Immature natural killer cell (primary cell): ENCODE measurements at regions not wholly inside any gene's neighbourhood (a gene's known extent, or its start where the extent isn't known, plus 50 kb on each side); places are given as distances from the start of the nearest gene placed in this dataset.
"Not testable (repeated sequence)": the region's sequence is repeated elsewhere in the genome, so short reads cannot be mapped to it uniquely, and the experiment has no call there.

Source experiments
- DNase-seq, 3 donors: peaks; one replicate each; pipeline ENCODE4 v3.0.0; 2022; ENCODE audit warnings: mixed read lengths in 1 of 3
- H3K27ac Mint-ChIP-seq, 6 donors: one replicate each; pipeline ENCODE4 v1.8.0; 2020; ENCODE audit warnings: mixed read lengths in 6 of 6, mild to moderate bottlenecking in 5 of 6, inconsistent platforms in 4 of 6, moderate library complexity in 3 of 6
- H3K27me3 Mint-ChIP-seq, 3 donors: one replicate each; pipeline ENCODE4 v1.8.0; 2020 to 2021; ENCODE audit warnings: low read depth in 3 of 3, mild to moderate bottlenecking in 3 of 3, mixed read lengths in 3 of 3, moderate library complexity in 3 of 3, inconsistent platforms in 1 of 3
- H3K36me3 Mint-ChIP-seq, 3 donors: one replicate each; pipeline ENCODE4 v1.8.0; 2020; ENCODE audit warnings: mixed read lengths in 3 of 3, inconsistent platforms in 2 of 3, mild to moderate bottlenecking in 2 of 3
- H3K4me1 Mint-ChIP-seq, 2 donors: one replicate each; pipeline ENCODE4 v1.8.0; 2020; ENCODE audit warnings: inconsistent platforms in 2 of 2, mild to moderate bottlenecking in 2 of 2, mixed read lengths in 2 of 2, moderate library complexity in 1 of 2
- H3K4me3 Mint-ChIP-seq, 5 donors: one replicate each; pipeline ENCODE4 v1.8.0; 2020; ENCODE audit warnings: mild to moderate bottlenecking in 5 of 5, mixed read lengths in 5 of 5, inconsistent platforms in 3 of 5, moderate library complexity in 3 of 5
- H3K9me3 Mint-ChIP-seq, 6 donors: one replicate each; pipeline ENCODE4 v1.8.0; 2020; ENCODE audit warnings: mild to moderate bottlenecking in 6 of 6, mixed read lengths in 6 of 6, inconsistent platforms in 4 of 6, moderate library complexity in 3 of 6

DNA sequence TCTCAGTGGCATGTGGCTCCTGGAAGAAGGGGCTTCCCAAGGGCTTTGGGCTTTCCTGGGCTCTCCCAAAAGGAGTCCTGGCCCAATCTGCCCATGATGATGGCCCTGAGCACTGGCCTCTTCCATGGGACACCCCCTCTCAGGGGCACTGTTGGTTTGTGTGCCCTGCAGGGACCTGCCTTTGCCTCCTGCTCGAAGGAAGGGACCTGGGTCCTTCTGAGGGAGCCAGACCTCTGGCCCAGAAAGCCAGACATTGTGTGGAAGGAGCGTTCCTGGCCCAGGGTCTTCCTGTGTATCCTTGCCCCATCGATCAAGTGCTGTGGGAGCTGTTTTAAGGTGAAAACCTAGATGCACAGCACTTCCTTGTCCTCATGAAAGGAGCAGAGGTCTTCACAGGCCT is 1689.3 kb downstream of the TP53TG3F start:
- Mint-ChIP-seq H3K4me3 (no peak overlapping the region), H3K27me3 (peaks cover 0 to 6% (median 4%) of the 10 kb centered on the region in 3 donors), H3K4me1 (no peaks in the 10 kb centered on the region), H3K9me3 (peaks cover 30 to 67% (median 59%) of the 10 kb centered on the region in 6 donors), H3K36me3 (peaks cover 0 to 3% (median 0%) of the 10 kb centered on the region in 3 donors), H3K27ac (no peak overlapping the region)
- no peak for DNase-seq

DNA sequence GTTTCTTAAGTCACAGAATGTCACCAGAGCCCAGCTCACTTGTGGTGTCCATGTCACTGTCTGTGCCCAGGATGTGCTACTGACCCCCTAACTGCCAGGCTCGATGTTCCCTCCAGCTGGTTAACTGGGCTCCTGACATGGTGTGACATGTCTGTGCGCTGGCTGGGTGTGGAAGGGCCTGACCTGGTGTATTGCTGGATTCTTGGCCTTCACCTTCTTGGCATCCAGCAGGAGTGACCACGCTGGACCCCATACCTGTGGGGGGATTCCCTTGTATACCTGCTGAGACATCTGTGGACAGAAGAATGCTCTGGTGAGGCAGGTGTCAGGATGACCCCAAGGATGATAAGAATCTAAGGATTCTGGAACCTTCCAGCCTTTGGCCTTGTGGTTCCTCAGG is 1690.1 kb downstream of the TP53TG3F start:
- no peak for DNase-seq
- no peaks in the 10 kb centered on the region for H3K36me3 Mint-ChIP-seq
- H3K4me3 Mint-ChIP-seq: no peak overlapping the region
- H3K9me3 Mint-ChIP-seq: peaks cover 29 to 67% (median 57%) of the 10 kb centered on the region in 6 donors
- no peak overlapping the region for H3K27ac Mint-ChIP-seq
- H3K4me1 Mint-ChIP-seq: no peaks in the 10 kb centered on the region
- H3K27me3 Mint-ChIP-seq: peaks cover 0 to 6% (median 4%) of the 10 kb centered on the region in 3 donors

DNA sequence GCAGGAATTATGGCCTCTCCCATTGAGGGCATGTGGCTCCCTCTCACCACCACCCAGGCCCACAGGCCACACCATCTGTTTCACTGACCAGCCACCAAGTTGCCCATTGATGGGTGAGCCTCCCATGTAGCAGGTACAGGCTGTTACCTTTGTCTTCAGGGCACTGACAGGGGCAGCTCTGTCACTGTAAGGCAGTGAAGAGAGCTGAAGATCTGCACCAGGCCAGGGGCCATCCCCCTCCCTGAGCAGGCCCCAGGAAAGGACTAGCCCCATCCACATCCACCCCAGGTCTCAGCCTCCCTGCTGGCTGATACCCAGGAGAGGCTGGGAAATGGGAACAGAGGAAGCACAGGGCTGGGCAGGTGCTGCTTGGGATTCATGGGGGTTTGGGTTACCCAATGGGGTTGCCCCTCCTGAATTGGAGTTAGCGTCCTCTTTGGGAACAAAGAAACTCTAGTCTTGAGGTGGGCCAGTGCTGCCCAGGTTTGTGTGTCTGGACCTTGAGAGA is 1691.4 kb downstream of the TP53TG3F start:
- H3K27ac Mint-ChIP-seq: no peak overlapping the region
- H3K4me1 Mint-ChIP-seq: no peaks in the 10 kb centered on the region

DNA sequence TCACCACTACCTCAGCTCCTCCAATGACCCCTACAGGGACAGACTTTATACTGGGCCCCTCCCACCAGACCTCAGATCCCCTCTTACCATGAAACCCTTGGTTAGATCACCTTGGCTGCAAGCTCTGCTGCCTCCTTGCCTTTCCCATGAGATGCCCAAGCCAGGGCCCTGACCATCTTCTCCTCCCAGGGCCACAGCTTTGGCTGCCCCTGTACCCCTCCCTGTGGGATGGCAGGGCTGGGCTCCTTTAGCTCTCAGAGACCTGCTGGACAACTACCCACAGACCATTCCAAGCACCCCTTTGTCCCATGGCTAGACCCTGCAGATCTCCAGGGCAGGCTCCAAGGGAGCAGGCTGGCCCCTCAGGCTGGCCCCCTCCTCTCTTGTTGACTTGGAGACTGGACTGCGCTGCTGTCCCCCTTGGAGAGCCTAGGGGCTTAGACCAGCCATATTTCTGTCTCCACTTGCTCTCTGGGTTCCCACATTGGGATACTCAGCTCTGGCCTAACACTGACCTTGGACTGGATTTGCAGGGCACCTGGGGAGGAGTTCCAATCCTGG is 1692.7 kb downstream of the TP53TG3F start:
- H3K4me3 Mint-ChIP-seq: no peak overlapping the region
- H3K27me3 Mint-ChIP-seq: peaks cover 0 to 6% (median 4%) of the 10 kb centered on the region in 3 donors
- H3K4me1 Mint-ChIP-seq: no peaks in the 10 kb centered on the region
- peaks cover 40 to 79% (median 62%) of the 10 kb centered on the region in 6 donors for H3K9me3 Mint-ChIP-seq
- H3K36me3 Mint-ChIP-seq: no peaks in the 10 kb centered on the region
- no peak overlapping the region for H3K27ac Mint-ChIP-seq
- DNase-seq: no peak

More for the DNA sequence above, 1691.4 kb downstream of the TP53TG3F start:
- Mint-ChIP-seq H3K36me3 (no peaks in the 10 kb centered on the region), H3K27me3 (peaks cover 0 to 6% (median 4%) of the 10 kb centered on the region in 3 donors), H3K9me3 (peaks cover 38 to 66% (median 56%) of the 10 kb centered on the region in 6 donors), H3K4me3 (no peak overlapping the region)
- no peak for DNase-seq

DNA sequence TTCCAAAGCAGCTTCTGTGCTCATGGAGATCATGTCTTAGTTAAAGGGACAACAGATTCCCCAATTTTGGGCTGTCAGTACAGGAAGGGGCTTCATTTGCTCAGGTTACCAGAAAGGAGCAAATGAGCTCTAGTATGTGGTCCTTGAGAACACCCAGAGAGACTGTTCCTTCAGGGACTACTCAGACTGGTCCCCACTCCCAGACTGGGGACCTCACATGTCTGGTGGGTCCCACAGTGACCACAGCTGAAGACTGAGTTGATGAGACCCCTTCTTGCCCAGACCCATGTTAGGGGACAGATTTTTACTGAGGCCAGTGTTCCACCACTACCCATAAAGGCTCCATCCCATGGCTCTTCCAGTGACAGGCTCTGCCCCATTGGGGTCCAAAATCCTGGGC is 1695.2 kb downstream of the TP53TG3F start:
- Mint-ChIP-seq H3K4me3 (no peak overlapping the region), H3K36me3 (no peaks in the 10 kb centered on the region), H3K4me1 (no peaks in the 10 kb centered on the region), H3K27me3 (peaks cover 0 to 3% (median 3%) of the 10 kb centered on the region in 3 donors), H3K27ac (no peak overlapping the region), H3K9me3 (peaks cover 36 to 83% (median 60%) of the 10 kb centered on the region in 6 donors)
- DNase-seq: no peak

DNA sequence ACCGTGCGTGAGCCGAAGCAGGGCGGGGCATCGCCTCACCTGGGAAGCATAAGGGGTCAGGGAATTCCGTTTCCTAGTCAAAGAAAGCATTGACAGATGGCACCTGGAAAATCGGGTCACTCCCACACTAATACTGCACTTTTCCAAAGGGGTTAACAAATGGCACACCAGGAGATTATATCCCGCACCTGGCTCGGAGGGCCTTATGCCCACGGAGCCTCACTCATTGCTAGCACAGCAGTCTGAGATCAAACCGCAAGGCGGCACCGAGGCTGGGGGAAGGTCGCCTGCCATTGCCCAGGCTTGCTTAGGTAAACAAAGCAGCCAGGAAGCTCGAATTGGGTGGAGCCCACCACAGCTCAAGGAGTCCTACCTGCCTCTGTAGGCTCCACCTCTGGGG is 1698.1 kb downstream of the TP53TG3F start:
- H3K4me3 Mint-ChIP-seq, H3K4me1 Mint-ChIP-seq, DNase-seq, H3K36me3 Mint-ChIP-seq, H3K27ac Mint-ChIP-seq, H3K27me3 Mint-ChIP-seq: not testable (repeated sequence)
- H3K9me3 Mint-ChIP-seq: peaks cover 28 to 78% (median 58%) of the 10 kb centered on the region in 6 donors

DNA sequence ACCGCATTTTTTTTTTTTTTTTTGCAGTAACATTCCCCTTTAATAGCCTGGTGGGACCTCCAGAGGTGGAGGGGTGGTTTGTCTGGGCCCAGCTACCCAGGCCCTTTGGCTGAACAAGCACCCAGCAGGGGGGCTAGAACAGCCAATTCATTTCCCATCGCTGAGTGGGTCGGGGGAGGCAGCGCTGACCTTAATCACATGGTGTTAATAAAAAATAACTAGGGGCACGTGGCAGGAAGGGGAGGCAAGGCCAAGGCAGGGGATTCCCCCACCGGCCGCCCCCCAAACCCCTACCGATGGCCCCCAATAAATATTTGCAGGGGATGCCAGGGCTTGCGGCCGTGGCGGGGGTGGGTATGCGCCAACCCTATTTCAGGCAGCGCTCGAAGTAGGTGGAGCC is 1709.9 kb downstream of the TP53TG3F start:
- H3K4me3 Mint-ChIP-seq, H3K4me1 Mint-ChIP-seq, H3K27ac Mint-ChIP-seq, DNase-seq, H3K36me3 Mint-ChIP-seq, H3K27me3 Mint-ChIP-seq: not testable (repeated sequence)
- H3K9me3 Mint-ChIP-seq: peaks cover 13 to 49% (median 38%) of the 10 kb centered on the region in 6 donors

DNA sequence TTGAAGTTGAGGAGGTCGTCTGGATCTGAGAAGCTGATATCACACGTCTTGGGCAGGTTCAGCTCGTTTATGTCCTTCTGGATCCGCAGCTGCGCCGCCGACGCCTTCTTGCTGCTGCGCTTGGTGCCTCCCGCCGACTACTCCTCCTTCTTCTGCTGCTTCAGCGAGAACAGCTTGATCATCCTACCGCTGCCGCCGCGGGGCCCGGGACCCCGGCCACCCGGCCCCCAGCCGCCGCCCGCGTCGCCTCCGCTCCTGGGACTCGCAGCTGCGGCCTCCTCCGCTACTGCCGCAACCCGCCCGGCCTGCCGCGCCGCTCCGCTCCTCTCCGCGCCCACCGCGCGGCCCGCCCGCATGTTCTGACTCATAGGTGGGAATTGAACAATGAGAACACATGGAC is 1710.6 kb downstream of the TP53TG3F start:
- H3K36me3 Mint-ChIP-seq, H3K4me1 Mint-ChIP-seq, H3K4me3 Mint-ChIP-seq, DNase-seq, H3K27me3 Mint-ChIP-seq, H3K27ac Mint-ChIP-seq: not testable (repeated sequence)
- peaks cover 15 to 47% (median 35%) of the 10 kb centered on the region in 6 donors for H3K9me3 Mint-ChIP-seq

DNA sequence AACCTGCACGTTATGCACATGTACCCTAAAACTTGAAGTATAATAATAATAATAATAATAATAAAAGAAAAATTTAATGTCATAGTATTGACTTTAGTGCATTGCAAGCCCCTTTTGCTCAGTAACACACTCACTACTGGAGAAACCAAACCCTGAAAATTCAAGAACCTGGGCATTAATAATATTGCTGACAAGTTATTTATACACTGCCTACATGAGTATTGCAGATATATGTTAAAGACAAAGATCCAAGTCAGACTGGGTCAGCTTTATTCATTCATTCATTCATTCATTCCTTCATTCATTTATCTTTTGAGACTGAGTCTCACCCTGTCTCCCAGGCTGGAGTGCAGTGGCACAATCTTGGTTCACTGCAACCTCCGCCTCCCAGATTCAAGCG is 1711.2 kb downstream of the TP53TG3F start:
- Mint-ChIP-seq H3K4me3 (no peak overlapping the region), H3K9me3 (peaks cover 14 to 44% (median 34%) of the 10 kb centered on the region in 6 donors), H3K4me1 (no peaks in the 10 kb centered on the region), H3K36me3 (no peaks in the 10 kb centered on the region), H3K27ac (no peak overlapping the region), H3K27me3 (no peaks in the 10 kb centered on the region)
- DNase-seq: no peak

DNA sequence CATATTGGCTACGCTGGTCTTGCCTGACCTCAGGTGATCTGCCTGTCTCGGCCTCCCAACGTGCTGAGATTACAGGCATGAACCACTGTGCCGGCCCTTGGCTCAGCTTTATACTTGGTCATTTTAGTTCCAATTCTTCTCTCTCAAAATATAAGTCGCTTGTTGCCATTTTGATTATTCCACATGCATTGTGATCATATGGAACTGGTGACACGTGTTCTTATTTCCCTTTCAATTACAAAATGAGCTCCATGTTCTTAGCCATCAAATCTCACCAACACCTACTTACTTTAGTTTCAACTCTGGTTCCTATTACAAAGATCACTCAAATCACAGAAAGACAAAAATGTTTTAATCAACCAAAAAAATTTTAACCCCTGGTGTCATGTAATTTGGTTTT is 1711.7 kb downstream of the TP53TG3F start:
- Mint-ChIP-seq H3K27me3 (no peaks in the 10 kb centered on the region), H3K4me3 (no peak overlapping the region), H3K36me3 (no peaks in the 10 kb centered on the region), H3K27ac (no peak overlapping the region), H3K4me1 (no peaks in the 10 kb centered on the region), H3K9me3 (peaks cover 14 to 43% (median 34%) of the 10 kb centered on the region in 6 donors)
- no peak for DNase-seq

DNA sequence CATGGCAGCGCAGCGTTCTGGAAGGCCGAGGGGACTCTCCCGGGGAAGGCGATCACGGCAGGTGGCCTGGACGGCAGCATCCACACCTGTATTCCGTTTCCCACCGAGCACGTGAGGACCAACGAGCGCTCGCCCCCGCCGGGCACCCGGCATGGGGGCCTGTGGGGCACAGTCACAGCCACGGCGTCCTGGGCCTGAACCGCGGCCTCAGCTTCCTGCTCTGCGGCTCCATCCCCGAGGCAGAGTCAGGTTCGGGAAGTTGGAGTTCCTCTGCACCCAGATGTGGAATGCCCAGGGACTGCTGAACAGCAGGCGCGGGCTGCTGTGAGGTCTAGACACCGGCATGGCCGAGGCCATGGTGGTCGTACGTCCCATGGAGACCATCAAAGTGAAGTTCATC is 1713.9 kb downstream of the TP53TG3F start:
- no peak for DNase-seq
- Mint-ChIP-seq H3K27ac (no peak overlapping the region), H3K36me3 (peaks cover 0 to 4% (median 0%) of the 10 kb centered on the region in 3 donors), H3K9me3 (peaks cover 14 to 43% (median 31%) of the 10 kb centered on the region in 6 donors), H3K4me1 (no peaks in the 10 kb centered on the region), H3K4me3 (no peak overlapping the region), H3K27me3 (no peaks in the 10 kb centered on the region)

DNA sequence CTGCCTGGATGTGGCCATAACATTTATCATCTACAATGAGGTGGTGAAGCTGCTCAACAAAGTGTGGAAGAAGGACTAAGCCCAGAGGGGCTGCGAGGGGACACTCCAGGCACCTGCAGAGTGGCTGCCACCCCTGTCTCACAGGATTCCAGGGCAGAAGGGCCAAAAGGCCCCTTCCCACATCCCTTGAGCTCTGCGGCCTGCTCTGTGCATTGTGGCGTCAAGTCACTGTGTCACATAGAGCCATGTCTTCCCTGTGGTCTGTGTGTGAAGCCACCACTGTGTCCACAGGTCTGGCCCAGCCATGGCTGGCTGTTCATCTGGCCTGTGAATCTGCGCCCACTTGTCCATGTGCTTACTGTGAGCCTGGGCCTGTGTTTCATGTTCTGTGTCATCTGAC is 1714.6 kb downstream of the TP53TG3F start:
- Mint-ChIP-seq H3K4me1 (no peaks in the 10 kb centered on the region), H3K27ac (no peak overlapping the region), H3K4me3 (no peak overlapping the region), H3K36me3 (peaks cover 0 to 4% (median 0%) of the 10 kb centered on the region in 3 donors), H3K27me3 (no peaks in the 10 kb centered on the region), H3K9me3 (peaks cover 15 to 45% (median 27%) of the 10 kb centered on the region in 6 donors)
- no peak for DNase-seq

DNA sequence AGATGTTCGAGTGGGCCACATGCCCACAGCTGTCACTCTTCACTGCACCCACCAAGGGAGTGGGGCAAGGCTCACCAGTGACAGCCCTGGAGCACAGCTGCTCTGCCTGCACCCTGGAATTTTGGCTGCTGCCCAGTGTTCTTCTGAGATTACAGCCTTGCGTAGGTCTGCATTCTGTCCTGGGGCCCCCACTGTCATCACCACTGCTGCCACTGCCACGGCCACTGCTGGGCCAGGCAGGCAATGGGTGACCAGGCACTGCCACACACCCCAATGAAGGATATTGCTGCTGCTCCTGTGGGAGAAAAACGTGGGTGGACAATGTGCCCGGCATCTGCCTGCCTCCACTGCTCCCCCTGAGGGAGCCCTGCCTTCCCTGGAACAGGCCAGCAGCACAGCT is 1717.0 kb downstream of the TP53TG3F start:
- no peak overlapping the region for H3K27ac Mint-ChIP-seq
- H3K9me3 Mint-ChIP-seq: peaks cover 15 to 55% (median 26%) of the 10 kb centered on the region in 6 donors
- H3K4me1 Mint-ChIP-seq: no peaks in the 10 kb centered on the region
- H3K27me3 Mint-ChIP-seq: peaks cover 0 to 2% (median 0%) of the 10 kb centered on the region in 3 donors
- DNase-seq: no peak
- peaks cover 0 to 4% (median 0%) of the 10 kb centered on the region in 3 donors for H3K36me3 Mint-ChIP-seq
- H3K4me3 Mint-ChIP-seq: no peak overlapping the region

DNA sequence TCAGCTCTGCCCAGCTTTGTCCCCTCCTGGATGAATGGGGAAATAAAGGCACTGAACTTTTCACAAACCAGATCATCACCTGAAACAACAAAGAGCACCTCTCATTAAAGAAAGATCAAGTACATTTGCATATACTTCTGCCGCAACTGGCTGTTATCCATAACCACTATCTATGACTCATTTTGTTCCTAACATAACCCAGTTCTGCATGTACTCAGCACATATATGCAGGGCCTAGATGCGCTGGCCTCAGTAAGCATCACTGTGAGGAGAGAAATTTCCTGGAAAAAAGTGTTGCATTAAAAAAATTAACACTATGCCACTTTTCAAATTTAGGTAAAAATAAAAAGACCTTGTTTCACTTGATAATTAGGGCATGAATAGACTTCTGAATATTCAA is 1718.4 kb downstream of the TP53TG3F start:
- H3K27ac Mint-ChIP-seq: no peak overlapping the region
- peaks cover 15 to 52% (median 29%) of the 10 kb centered on the region in 6 donors for H3K9me3 Mint-ChIP-seq
- DNase-seq: no peak
- H3K4me1 Mint-ChIP-seq: peaks cover 0 to 1% of the 10 kb centered on the region in 2 donors
- H3K4me3 Mint-ChIP-seq: no peak overlapping the region
- peaks cover 0 to 7% (median 0%) of the 10 kb centered on the region in 3 donors for H3K36me3 Mint-ChIP-seq
- H3K27me3 Mint-ChIP-seq: peaks cover 0 to 2% (median 0%) of the 10 kb centered on the region in 3 donors

DNA sequence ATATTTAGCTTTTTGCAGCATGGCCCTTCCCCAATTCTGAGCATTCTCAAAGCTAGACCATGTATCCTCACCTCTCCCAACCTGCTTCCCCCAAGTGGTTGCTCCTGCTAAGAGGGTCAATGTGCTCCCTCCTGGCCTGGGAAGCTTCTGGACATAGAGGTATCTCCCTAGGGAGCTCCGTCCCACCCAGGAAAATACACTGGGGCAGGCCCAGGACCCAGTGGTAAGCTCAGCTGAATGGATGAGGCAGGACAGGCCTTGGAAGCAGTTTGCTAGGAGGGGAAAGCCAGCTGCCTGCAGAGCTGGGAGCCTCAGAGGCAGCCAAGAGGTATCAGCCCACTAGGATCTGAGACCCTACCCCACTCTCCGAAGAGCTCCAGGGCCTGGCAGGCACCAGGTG is 1721.6 kb downstream of the TP53TG3F start:
- Mint-ChIP-seq H3K36me3 (peaks cover 0 to 7% (median 0%) of the 10 kb centered on the region in 3 donors), H3K4me1 (peaks cover 0 to 1% of the 10 kb centered on the region in 2 donors), H3K9me3 (peaks cover 27 to 61% (median 39%) of the 10 kb centered on the region in 6 donors), H3K27ac (no peak overlapping the region), H3K4me3 (no peak overlapping the region), H3K27me3 (peaks cover 0 to 4% (median 0%) of the 10 kb centered on the region in 3 donors)
- no peak for DNase-seq
